Activated T-cell treated with anti-CD3 and anti-CD28 coated beads, Interleukin-2, amount 50 U/mL, for 72 hours (primary cell): ENCODE measurements at regions not wholly inside any gene's neighbourhood (a gene's known extent, or its start where the extent isn't known, plus 50 kb on each side); places are given as distances from the start of the nearest gene placed in this dataset.

Experiments used
- ATAC-seq, 2 donors: fragments of 150-1000 bp; cut with Tn5 transposase; replicated peaks in 1 of 2; 2 replicates each; pipeline ENCODE4 v1.10.0; 2021; ENCODE audit warnings: moderate library complexity in 2 of 2, mild to moderate bottlenecking in 1 of 2
- DNase-seq, 2 donors: peaks; one replicate each; pipeline ENCODE4 v3.0.0; 2021 to 2022; ENCODE audit warnings: mixed read lengths in 1 of 2
- H3K27ac Mint-ChIP-seq: one replicate; pipeline ENCODE4 v1.8.0; 2022; ENCODE audit warnings: mild to moderate bottlenecking, moderate library complexity, mixed read lengths
- H3K27me3 Mint-ChIP-seq: one replicate; pipeline ENCODE4 v1.8.0; 2022; ENCODE audit warnings: low read depth, mixed read lengths
- H3K36me3 Mint-ChIP-seq, 2 donors: one replicate each; pipeline ENCODE4 v1.8.0; 2022; ENCODE audit warnings: mixed read lengths in 2 of 2, mild to moderate bottlenecking in 1 of 2; ENCODE audit not compliant: insufficient read depth in 2 of 2
- H3K4me1 Mint-ChIP-seq: one replicate; pipeline ENCODE4 v1.8.0; 2022; ENCODE audit warnings: low read depth, mixed read lengths
- H3K4me3 Mint-ChIP-seq, 2 donors: one replicate each; pipeline ENCODE4 v1.8.0; 2022; ENCODE audit warnings: mild to moderate bottlenecking in 2 of 2, mixed read lengths in 2 of 2, moderate library complexity in 2 of 2
- H3K9me3 Mint-ChIP-seq, 2 donors: one replicate each; pipeline ENCODE4 v1.8.0; 2022; ENCODE audit warnings: mixed read lengths in 2 of 2

DNA sequence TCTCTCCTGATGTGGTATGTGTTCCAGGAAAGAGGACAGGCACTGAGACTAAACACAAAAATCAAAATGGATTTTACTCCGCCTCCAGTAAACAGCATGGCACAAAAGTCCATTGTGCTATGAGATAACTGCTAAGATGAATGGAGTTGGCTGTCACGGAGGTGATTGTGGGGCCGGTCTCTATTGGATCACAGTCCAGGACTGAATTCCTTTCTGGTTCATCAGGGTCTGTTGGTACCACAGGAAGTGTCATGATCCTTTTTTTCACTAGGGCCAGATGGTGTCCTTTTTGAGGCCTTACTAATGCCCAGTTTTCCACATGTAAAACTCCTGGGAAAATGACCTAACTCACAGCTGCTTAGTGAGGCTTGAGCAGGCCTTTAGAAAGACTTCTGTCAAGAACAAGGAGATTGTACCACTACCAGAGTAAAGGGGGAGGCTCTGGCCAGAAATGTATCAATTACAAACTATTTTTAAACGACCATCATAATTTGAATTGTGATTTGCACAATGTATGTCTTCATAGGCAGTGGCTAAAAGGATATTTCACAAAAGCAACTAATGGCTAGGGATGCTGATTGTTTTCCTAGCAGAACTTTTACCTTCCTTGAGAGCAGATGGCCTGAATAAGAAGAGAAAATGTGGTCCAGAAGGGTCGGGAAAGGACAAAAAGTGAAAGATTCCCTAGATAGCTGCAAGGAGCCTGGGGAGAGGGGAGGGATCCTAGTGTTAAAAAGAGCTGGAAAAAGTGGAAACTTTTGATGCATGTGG is 192.2 kb upstream of the POU3F2 start:
- Mint-ChIP-seq H3K27me3 (no peaks in the 10 kb centered on the region), H3K27ac (no peak overlapping the region), H3K9me3 (no peaks in the 10 kb centered on the region)

GRCh38 chr6:98644063-98644462 is 190.3 kb upstream of the POU3F2 start:
- Mint-ChIP-seq H3K4me3 (no peak overlapping the region), H3K27ac (no peak overlapping the region), H3K27me3 (no peaks in the 10 kb centered on the region), H3K9me3 (no peaks in the 10 kb centered on the region), H3K36me3 (no peaks in the 10 kb centered on the region), H3K4me1 (no peaks in the 10 kb centered on the region)
- no peak for ATAC-seq
- DNase-seq = no peak

More for the DNA sequence above, 192.2 kb upstream of the POU3F2 start:
- H3K4me3 Mint-ChIP-seq = no peak overlapping the region
- H3K36me3 Mint-ChIP-seq = no peaks in the 10 kb centered on the region
- DNase-seq = no peak
- no peaks in the 10 kb centered on the region for H3K4me1 Mint-ChIP-seq
- no peak for ATAC-seq

- H3K36me3 Mint-ChIP-seq = no peaks in the 10 kb centered on the region
- no peaks in the 10 kb centered on the region for H3K9me3 Mint-ChIP-seq
- H3K27me3 Mint-ChIP-seq = no peaks in the 10 kb centered on the region
- H3K4me3 Mint-ChIP-seq = no peak overlapping the region
- DNase-seq (no peak), ATAC-seq (no peak)
- no peak overlapping the region for H3K27ac Mint-ChIP-seq
- no peaks in the 10 kb centered on the region for H3K4me1 Mint-ChIP-seq
Observed at GRCh38 chr6:98648211-98648914, 186.0 kb upstream of the POU3F2 start.

DNA sequence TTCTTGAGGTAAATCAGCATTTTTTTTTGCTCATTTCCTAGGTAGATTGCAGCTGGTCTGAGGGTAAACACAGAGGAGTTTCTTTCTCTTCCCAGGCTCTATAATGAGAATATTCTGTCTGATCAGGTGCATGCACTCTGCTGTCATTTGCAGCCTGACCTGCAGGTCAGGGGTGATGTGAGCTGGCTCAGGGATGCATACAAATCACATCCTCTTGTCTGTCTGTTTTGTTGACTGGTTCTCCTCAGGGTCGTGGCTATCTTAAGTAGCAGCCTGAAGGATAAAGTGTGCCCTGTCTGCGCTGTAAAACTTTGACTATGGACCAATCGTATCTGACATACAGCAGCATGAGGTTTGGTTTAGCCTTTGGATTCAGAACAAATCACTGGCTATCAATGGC is 183.4 kb upstream of the POU3F2 start:
- Mint-ChIP-seq H3K9me3 (no peaks in the 10 kb centered on the region), H3K27me3 (no peaks in the 10 kb centered on the region), H3K36me3 (no peaks in the 10 kb centered on the region), H3K4me1 (no peaks in the 10 kb centered on the region), H3K27ac (no peak overlapping the region), H3K4me3 (no peak overlapping the region)
- ATAC-seq (no peak), DNase-seq (no peak)

DNA sequence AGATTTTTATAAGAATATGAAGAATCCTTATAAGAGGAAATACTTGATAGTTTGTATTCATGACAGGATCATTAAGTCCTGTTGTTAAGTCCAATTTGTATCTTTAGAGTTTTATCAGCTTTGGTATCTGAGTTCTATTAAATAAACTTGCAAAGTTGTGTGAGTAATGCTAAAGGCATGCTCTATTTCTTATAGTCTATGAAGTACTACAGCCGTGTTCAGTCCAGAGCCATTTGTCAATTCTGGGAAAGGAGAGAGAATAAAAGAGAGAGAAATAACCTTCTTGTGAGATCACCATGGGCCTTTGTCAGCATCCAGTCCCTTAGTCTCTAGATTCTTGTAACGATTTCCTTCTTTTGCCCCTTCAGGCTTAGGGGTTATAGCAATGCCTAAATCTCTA is 181.2 kb upstream of the POU3F2 start:
- no peaks in the 10 kb centered on the region for H3K27me3 Mint-ChIP-seq
- DNase-seq (no peak), ATAC-seq (no peak)
- no peak overlapping the region for H3K4me3 Mint-ChIP-seq
- H3K36me3 Mint-ChIP-seq = no peaks in the 10 kb centered on the region
- H3K27ac Mint-ChIP-seq = no peak overlapping the region
- no peaks in the 10 kb centered on the region for H3K9me3 Mint-ChIP-seq
- H3K4me1 Mint-ChIP-seq = no peaks in the 10 kb centered on the region

GRCh38 chr6:98657764-98658163 is 176.6 kb upstream of the POU3F2 start:
- Mint-ChIP-seq H3K36me3 (no peaks in the 10 kb centered on the region), H3K27ac (no peak overlapping the region), H3K4me3 (no peak overlapping the region), H3K27me3 (no peaks in the 10 kb centered on the region), H3K4me1 (no peaks in the 10 kb centered on the region), H3K9me3 (peaks cover 0 to 4% of the 10 kb centered on the region in 2 donors)
- ATAC-seq (no peak), DNase-seq (no peak)

DNA sequence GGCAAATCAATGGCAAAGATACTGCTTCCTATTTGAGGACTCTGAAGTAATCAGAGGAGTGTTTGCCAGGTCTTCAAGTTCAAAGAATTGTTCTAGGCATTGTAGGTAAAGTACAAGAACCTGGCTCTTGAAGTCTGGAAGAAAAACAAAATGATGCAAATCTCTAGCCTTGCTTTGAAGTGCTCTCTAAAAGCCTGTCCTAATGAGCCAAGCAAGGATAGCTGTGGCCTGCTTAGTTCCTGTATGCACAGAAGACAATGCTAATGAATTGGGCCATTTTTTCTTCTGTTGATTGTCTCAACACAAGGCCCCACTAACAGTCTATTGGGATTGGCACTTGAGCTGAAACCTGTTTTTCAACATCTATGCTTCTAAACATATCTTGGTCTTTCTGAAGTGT is 165.0 kb upstream of the POU3F2 start:
- ATAC-seq (no peak), DNase-seq (no peak)
- Mint-ChIP-seq H3K27ac (no peak overlapping the region), H3K4me1 (no peaks in the 10 kb centered on the region), H3K27me3 (no peaks in the 10 kb centered on the region), H3K36me3 (no peaks in the 10 kb centered on the region), H3K9me3 (no peaks in the 10 kb centered on the region), H3K4me3 (no peak overlapping the region)

GRCh38 chr6:98670045-98670746 is 164.2 kb upstream of the POU3F2 start:
- ATAC-seq = no peak
- no peak for DNase-seq
- H3K27ac Mint-ChIP-seq = no peak overlapping the region
- no peaks in the 10 kb centered on the region for H3K36me3 Mint-ChIP-seq
- no peaks in the 10 kb centered on the region for H3K27me3 Mint-ChIP-seq
- no peak overlapping the region for H3K4me3 Mint-ChIP-seq
- H3K4me1 Mint-ChIP-seq = no peaks in the 10 kb centered on the region
- no peaks in the 10 kb centered on the region for H3K9me3 Mint-ChIP-seq

DNA sequence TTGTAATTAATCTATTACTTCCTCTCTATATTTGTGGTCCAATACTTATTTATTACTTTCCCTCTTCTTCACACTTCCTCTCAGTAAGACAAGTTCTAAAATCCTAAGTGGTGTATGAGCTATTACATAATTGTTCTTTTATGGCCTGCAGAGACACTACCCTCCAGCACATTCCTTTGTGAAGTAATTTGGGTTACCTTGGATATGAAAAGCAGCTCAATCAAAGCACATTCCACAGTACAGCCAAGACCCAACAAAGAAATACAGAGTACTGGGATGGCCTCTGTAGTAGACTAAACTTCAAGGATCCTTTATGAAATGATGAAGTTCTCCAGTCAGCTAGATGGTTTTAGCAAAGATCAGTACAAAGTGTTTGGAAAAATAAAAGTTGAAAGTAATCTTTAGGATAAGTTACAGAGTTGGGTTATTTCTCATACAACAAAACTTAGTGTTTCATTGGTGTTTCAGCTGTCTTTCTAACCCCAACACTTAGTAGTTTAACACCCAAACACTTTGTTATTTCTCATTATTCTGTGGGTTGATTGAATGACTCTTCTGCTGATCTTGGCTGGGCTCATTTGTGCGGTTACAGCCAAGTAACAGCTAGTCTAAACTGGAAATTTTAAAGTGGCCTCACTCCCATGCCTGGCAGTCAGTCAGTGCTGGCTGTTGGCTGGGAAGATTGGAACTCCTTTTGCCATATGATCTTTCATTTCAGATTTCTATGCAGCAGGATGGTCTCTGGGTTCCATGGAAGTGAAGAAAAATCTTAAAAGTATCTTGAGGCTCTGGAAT is 161.5 kb upstream of the POU3F2 start:
- Mint-ChIP-seq H3K4me1 (no peaks in the 10 kb centered on the region), H3K27ac (no peak overlapping the region), H3K27me3 (no peaks in the 10 kb centered on the region), H3K4me3 (no peak overlapping the region), H3K36me3 (no peaks in the 10 kb centered on the region), H3K9me3 (no peaks in the 10 kb centered on the region)
- DNase-seq (no peak), ATAC-seq (no peak)

GRCh38 chr6:98678481-98678880 is 155.9 kb upstream of the POU3F2 start:
- Mint-ChIP-seq H3K36me3 (no peaks in the 10 kb centered on the region), H3K4me1 (no peaks in the 10 kb centered on the region), H3K4me3 (no peak overlapping the region), H3K9me3 (no peaks in the 10 kb centered on the region), H3K27me3 (peaks cover 3% of the 10 kb centered on the region), H3K27ac (no peak overlapping the region)
- ATAC-seq (no peak), DNase-seq (no peak)

DNA sequence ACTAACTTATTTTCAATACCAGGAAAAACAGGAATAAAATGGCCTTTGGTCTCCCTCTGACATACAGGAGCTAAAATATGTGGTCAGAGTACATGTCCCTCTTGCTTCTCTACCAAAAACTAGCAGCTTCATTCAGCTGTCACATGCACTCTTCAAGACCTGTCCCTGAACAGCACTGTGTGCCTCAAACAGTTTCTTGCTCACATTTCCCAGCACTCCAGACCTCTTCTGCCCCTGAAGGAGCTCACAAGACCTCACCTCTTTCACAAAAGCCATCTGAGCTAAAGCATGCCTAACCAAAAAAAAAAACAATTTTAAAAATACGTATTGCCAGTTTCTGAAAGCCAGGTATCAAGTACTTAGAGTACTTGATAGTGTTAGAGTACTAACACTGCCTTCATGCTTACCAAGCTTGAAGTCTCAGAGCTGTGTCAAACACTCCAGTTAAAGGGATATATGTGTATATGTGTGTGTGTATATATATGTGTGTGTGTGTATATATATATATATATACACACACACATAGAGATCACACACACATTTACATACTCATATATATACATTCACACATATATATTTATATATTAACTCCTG is 148.3 kb upstream of the POU3F2 start:
- Mint-ChIP-seq H3K27me3 (peaks cover 6% of the 10 kb centered on the region), H3K9me3 (no peaks in the 10 kb centered on the region), H3K27ac (no peak overlapping the region), H3K4me1 (no peaks in the 10 kb centered on the region), H3K4me3 (no peak overlapping the region), H3K36me3 (no peaks in the 10 kb centered on the region)
- ATAC-seq = no peak
- DNase-seq = no peak

- no peaks in the 10 kb centered on the region for H3K9me3 Mint-ChIP-seq
- ATAC-seq = no peak
- no peak overlapping the region for H3K27ac Mint-ChIP-seq
- no peaks in the 10 kb centered on the region for H3K4me1 Mint-ChIP-seq
- no peak overlapping the region for H3K4me3 Mint-ChIP-seq
- H3K27me3 Mint-ChIP-seq = peaks cover 6% of the 10 kb centered on the region
- no peak for DNase-seq
- H3K36me3 Mint-ChIP-seq = no peaks in the 10 kb centered on the region
Observed at GRCh38 chr6:98687752-98688151, 146.6 kb upstream of the POU3F2 start.
